Renal cortex interstitium (tissue), 11 donors: ENCODE measurements at regions not wholly inside any gene's neighbourhood (a gene's known extent, or its start where the extent isn't known, plus 50 kb on each side); places are given as distances from the start of the nearest gene placed in this dataset.

Experiments used
- DNase-seq, 11 donors: peaks; one replicate each; pipeline ENCODE4 v3.0.0-alpha.2; 2013; ENCODE audit warnings: low read depth in 9 of 11, low spot score in 4 of 11; ENCODE audit errors: extremely low read depth in 1 of 11

GRCh38 chr7:22549667-22550513 lies 49.9 kb upstream of the STEAP1B start:
- no peak for DNase-seq
